RWPE2 (cell line): ENCODE measurements at regions not wholly inside any gene's neighbourhood (a gene's known extent, or its start where the extent isn't known, plus 50 kb on each side); places are given as distances from the start of the nearest gene placed in this dataset.

Experiments used
- ATAC-seq: fragments of 200-7000 bp; cut with Tn5 transposase; 3 replicates; pipeline ENCODE4 v1.9.1; 2021; ENCODE audit warnings: low read depth
- DNase-seq: peaks from one replicate; pipeline ENCODE4 v3.0.0-alpha.2; 2020; ENCODE audit warnings: low spot score
- H3K27ac ChIP-seq: fragments of 450-650 bp; 2 replicates; pipeline ENCODE4 v1.5.1; 2017; ENCODE audit warnings: mild to moderate bottlenecking; ENCODE audit not compliant: poor library complexity, severe bottlenecking
- H3K27me3 ChIP-seq: fragments of 250-450 bp; sonication (Bioruptor Pico); 2 replicates; pipeline ENCODE4 v1.5.1; 2021; ENCODE audit warnings: mild to moderate bottlenecking, moderate library complexity; ENCODE audit not compliant: insufficient read depth, poor library complexity, severe bottlenecking
- H3K36me3 ChIP-seq: fragments of 250-450 bp; sonication (Bioruptor Pico); 2 replicates; pipeline ENCODE4 v1.5.1; 2020; ENCODE audit warnings: low read depth, mild to moderate bottlenecking, moderate library complexity
- H3K4me1 ChIP-seq: fragments of 250-450 bp; sonication (Bioruptor Pico); 2 replicates; pipeline ENCODE4 v1.5.1; 2021; ENCODE audit warnings: mild to moderate bottlenecking, moderate library complexity; ENCODE audit not compliant: insufficient read depth, poor library complexity, severe bottlenecking
- H3K4me3 ChIP-seq: fragments of 250-450 bp; sonication (Bioruptor Pico); 2 replicates; pipeline ENCODE4 v1.5.1; 2021; ENCODE audit warnings: mild to moderate bottlenecking, moderate library complexity; ENCODE audit not compliant: severe bottlenecking
- H3K9me3 ChIP-seq: fragments of 250-450 bp; sonication (Bioruptor Pico); 2 replicates; pipeline ENCODE4 v1.5.1; 2021; ENCODE audit warnings: mild to moderate bottlenecking, moderate library complexity; ENCODE audit not compliant: severe bottlenecking
- TF ChIP-seq, protein P1 (sequence below): fragments of 450-650 bp; IDR thresholded peaks from one replicate; pipeline ENCODE4 v1.5.1; 2017; ENCODE audit warnings: mild to moderate bottlenecking, moderate library complexity; ENCODE audit not compliant: poor library complexity, severe bottlenecking

DNA sequence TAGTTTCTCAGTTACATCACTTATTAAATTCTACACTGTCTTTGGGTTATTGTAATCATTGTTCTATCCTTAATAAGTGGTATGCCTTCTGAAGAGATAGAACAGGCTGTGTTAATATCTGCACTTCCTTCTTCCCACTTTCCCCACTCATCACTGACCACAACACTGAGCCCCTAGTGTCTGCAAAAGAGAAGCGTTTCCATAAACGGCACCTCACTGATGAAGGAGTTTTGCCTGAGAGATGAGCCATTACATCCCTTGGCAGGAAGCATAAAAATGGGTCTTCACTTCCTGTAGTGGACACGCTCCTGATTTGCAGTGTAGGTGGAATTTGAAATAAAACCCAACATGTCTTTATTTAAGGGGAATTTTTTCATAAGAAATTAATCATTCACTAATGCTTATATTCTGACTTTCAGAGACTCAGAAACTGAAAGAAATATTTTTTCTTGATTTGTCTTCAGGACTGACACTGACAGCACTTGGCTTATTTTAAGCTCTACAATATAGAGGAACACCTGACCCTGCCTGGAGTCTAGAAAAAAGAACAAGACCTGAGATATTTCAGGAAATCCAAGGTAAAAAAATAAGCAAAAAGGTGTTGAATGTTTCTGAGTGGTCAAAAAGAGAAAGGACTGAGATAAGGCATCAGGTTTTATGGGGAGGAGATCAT is 275.3 kb downstream of the RAD51AP2 start:
- no peak for ATAC-seq
- no peak overlapping the region for H3K4me3 ChIP-seq
- TF ChIP-seq, protein P1, sequence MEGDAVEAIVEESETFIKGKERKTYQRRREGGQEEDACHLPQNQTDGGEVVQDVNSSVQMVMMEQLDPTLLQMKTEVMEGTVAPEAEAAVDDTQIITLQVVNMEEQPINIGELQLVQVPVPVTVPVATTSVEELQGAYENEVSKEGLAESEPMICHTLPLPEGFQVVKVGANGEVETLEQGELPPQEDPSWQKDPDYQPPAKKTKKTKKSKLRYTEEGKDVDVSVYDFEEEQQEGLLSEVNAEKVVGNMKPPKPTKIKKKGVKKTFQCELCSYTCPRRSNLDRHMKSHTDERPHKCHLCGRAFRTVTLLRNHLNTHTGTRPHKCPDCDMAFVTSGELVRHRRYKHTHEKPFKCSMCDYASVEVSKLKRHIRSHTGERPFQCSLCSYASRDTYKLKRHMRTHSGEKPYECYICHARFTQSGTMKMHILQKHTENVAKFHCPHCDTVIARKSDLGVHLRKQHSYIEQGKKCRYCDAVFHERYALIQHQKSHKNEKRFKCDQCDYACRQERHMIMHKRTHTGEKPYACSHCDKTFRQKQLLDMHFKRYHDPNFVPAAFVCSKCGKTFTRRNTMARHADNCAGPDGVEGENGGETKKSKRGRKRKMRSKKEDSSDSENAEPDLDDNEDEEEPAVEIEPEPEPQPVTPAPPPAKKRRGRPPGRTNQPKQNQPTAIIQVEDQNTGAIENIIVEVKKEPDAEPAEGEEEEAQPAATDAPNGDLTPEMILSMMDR = no peak

DNA sequence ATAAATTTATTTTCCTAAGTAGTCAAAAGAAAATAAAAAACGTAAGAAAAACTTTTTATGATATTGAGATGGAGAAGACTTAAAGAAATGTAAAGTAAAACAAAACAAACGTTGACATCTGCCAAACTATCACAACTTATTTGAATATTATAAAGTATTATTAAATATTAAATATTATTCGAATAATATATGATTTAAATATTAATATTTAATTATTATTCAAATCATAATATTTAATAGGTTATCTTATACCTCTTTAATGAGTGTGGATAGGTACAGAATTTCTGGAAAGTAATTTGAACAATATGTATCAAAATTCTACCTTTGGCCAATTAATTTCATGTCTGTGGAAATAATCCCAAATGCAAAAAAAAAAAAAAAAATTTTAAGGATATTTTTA is 278.7 kb downstream of the RAD51AP2 start:
- H3K36me3 ChIP-seq = no peaks in the 10 kb centered on the region
- DNase-seq (no peak), ATAC-seq (no peak)
- H3K27ac ChIP-seq = no peak overlapping the region
- no peak overlapping the region for H3K4me3 ChIP-seq
- TF ChIP-seq, protein P1 = no peak
- H3K27me3 ChIP-seq = no peaks in the 10 kb centered on the region
- no peaks in the 10 kb centered on the region for H3K4me1 ChIP-seq
- H3K9me3 ChIP-seq = no peaks in the 10 kb centered on the region

More for the DNA sequence above, 275.3 kb downstream of the RAD51AP2 start:
- Histone ChIP-seq H3K4me1 (no peaks in the 10 kb centered on the region), H3K27ac (no peak overlapping the region), H3K9me3 (no peaks in the 10 kb centered on the region), H3K27me3 (no peaks in the 10 kb centered on the region), H3K36me3 (no peaks in the 10 kb centered on the region)
- DNase-seq = no peak

DNA sequence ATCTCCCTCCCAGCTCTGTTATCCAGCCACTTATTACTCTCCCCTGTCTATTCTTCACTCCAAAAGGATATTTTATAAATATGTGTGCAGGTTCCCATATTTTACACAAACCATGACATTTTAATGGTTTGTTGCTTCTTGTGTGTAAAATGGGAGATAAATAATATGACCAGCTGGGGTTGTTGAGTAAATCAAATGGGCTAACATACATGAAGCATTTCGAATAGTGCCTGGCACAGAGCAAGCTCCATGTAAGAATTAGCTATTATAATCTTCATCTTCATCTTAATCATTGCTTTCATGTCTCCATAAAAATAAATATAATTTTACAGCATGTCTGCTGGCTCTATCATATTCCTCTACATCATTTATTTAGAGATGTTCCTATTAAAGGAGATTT is 283.1 kb downstream of the RAD51AP2 start:
- Histone ChIP-seq H3K9me3 (no peaks in the 10 kb centered on the region), H3K27ac (no peak overlapping the region), H3K36me3 (no peaks in the 10 kb centered on the region), H3K4me1 (no peaks in the 10 kb centered on the region), H3K4me3 (no peak overlapping the region), H3K27me3 (no peaks in the 10 kb centered on the region)
- ATAC-seq (no peak), DNase-seq (no peak)
- TF ChIP-seq, protein P1 = no peak

DNA sequence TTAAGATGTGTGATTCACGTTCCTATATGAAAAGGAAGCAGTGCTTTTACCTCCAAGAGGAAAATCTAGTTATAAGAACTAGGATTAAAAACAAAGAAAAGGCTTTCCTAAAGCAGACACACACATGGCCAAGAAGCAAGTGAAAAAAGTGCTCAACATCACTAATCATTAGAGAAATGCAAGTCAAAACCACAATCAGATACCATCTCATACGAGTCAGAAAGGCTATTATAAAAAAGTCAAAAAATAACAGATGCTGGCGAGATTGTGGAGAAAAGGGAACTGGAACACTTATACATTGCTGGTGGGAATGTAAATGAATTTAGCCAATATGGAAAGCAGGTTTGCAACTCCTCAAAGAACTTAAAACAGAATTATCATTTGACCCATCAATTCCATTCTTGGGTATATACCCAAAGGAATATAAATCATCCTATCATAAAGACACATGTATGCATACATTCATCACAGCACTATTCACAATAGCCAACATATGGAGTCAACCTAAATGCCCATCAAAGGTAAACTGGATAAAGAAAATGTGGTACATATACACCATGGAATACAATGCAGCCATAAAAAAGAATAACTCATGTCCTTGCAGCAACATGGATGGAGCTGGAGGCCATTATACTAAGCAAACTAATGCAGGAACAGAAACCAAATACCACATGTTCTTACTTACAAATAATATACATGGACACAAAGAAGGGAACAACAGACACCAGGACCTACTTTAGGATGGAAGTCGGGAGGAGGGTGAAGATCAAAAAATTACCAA is 285.3 kb downstream of the RAD51AP2 start:
- H3K27ac ChIP-seq = no peak overlapping the region
- no peak overlapping the region for H3K4me3 ChIP-seq
- TF ChIP-seq, protein P1 = no peak
- no peaks in the 10 kb centered on the region for H3K27me3 ChIP-seq
- DNase-seq (no peak), ATAC-seq (no peak)
- no peaks in the 10 kb centered on the region for H3K36me3 ChIP-seq
- no peaks in the 10 kb centered on the region for H3K4me1 ChIP-seq
- H3K9me3 ChIP-seq = no peaks in the 10 kb centered on the region
